Suprapubic skin (tissue), 3 donors: ENCODE measurements at regions not wholly inside any gene's neighbourhood (a gene's known extent, or its start where the extent isn't known, plus 50 kb on each side); places are given as distances from the start of the nearest gene placed in this dataset.
A peak's percentile ranks its signal among the peaks of the same experiment; 100 is the strongest.

Experiments
- CTCF ChIP-seq, 2 donors: fragments of 200-600 bp in 1 of 2; fragments of 450-650 bp in 1 of 2; sonication (generic) in 1 of 2; IDR thresholded peaks; one replicate each; pipeline ENCODE4 v1.5.1; 2016 to 2019; ENCODE audit warnings: antibody characterized with exemption in 2 of 2, mild to moderate bottlenecking in 1 of 2, moderate library complexity in 1 of 2
- POLR2AphosphoS5 ChIP-seq, 3 donors: sonication (generic); formaldehyde crosslinking; IDR thresholded peaks; one replicate each; pipeline ENCODE4 v1.6.1; 2017; ENCODE audit warnings: antibody characterized with exemption in 3 of 3

- TF ChIP-seq POLR2AphosphoS5 (IDR thresholded peaks at IDR 0.05) (peak in 1 of 3 donors; percentile 26), CTCF (IDR thresholded peaks at IDR 0.05) (no peak)
Observed at GRCh38 chr20:11144114-11144950, 470.5 kb upstream of the JAG1 start.
